B cell (primary cell): ENCODE measurements at regions not wholly inside any gene's neighbourhood (a gene's known extent, or its start where the extent isn't known, plus 50 kb on each side); places are given as distances from the start of the nearest gene placed in this dataset.

Experiments
- EZH2 ChIP-seq: IDR thresholded peaks from 2 replicates; pipeline ENCODE4 v1.6.1; 2012; ENCODE audit warnings: borderline replicate concordance, low read depth, mild to moderate bottlenecking, moderate library complexity, low read length; ENCODE audit not compliant: insufficient read depth, poor library complexity, severe bottlenecking
- TF ChIP-seq, protein P1 (sequence below): fragments of 200-600 bp; IDR thresholded peaks from one replicate; pipeline ENCODE4 v1.8.0; 2022; ENCODE audit warnings: antibody characterized with exemption, mild to moderate bottlenecking

DNA sequence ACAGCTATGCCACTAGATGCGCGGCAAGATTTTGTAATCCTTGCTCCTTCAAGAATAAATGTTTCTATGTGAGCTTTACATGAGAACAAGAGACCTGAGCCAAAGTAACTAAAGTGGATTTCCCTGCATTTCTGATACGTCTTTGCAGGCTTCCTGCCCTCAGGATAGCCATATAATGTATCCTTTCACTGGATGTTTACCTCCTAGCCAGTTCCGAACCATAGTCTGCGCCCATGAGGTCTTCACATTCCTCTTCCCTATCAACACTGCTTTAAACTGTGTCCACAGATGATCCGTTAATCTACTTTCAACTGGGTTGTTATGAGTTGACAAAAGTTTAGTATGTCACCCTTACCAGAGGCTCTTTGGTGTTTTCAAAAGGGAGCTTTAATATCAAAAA lies 1889.1 kb upstream of the AGA start:
- TF ChIP-seq, protein P1, sequence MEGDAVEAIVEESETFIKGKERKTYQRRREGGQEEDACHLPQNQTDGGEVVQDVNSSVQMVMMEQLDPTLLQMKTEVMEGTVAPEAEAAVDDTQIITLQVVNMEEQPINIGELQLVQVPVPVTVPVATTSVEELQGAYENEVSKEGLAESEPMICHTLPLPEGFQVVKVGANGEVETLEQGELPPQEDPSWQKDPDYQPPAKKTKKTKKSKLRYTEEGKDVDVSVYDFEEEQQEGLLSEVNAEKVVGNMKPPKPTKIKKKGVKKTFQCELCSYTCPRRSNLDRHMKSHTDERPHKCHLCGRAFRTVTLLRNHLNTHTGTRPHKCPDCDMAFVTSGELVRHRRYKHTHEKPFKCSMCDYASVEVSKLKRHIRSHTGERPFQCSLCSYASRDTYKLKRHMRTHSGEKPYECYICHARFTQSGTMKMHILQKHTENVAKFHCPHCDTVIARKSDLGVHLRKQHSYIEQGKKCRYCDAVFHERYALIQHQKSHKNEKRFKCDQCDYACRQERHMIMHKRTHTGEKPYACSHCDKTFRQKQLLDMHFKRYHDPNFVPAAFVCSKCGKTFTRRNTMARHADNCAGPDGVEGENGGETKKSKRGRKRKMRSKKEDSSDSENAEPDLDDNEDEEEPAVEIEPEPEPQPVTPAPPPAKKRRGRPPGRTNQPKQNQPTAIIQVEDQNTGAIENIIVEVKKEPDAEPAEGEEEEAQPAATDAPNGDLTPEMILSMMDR, result no peak
- TF ChIP-seq EZH2, result no peak
